PFSK-1 (cell line): ENCODE measurements at regions not wholly inside any gene's neighbourhood (a gene's known extent, or its start where the extent isn't known, plus 50 kb on each side); places are given as distances from the start of the nearest gene placed in this dataset.

ENCODE experiments used
- FOXP2 ChIP-seq: optimal IDR thresholded peaks from 2 replicates; pipeline ENCODE3; 2011; ENCODE audit warnings: borderline replicate concordance, control low read depth, inconsistent platforms; ENCODE audit not compliant: insufficient read depth; ENCODE audit errors: extremely low read length, extremely low read depth
- POLR2AphosphoS5 ChIP-seq: IDR thresholded peaks from 2 replicates; pipeline ENCODE4 v1.6.1; 2012; ENCODE audit warnings: low read depth, mild to moderate bottlenecking, control low read depth, low read length, moderate library complexity
- REST ChIP-seq, 2 experiments: IDR thresholded peaks; 2 replicates each; pipeline versions ENCODE4 v1.6.1 to v1.8.0; 2011 to 2012; ENCODE audit warnings: low read depth in 2 of 2, low read length in 2 of 2, control low read depth in 1 of 2, inconsistent platforms in 1 of 2, mild to moderate bottlenecking in 1 of 2, moderate library complexity in 1 of 2; ENCODE audit not compliant: insufficient read depth in 1 of 2
- SIN3A ChIP-seq: IDR thresholded peaks from 2 replicates; pipeline ENCODE4 v1.6.1; 2012; ENCODE audit warnings: mild to moderate bottlenecking, low read length, moderate library complexity, borderline replicate concordance; ENCODE audit not compliant: insufficient read depth
- TAF1 ChIP-seq: IDR thresholded peaks from 2 replicates; pipeline ENCODE4 v1.6.1; 2012; ENCODE audit warnings: low read length, control low read depth, borderline replicate concordance; ENCODE audit not compliant: insufficient read depth

- TF ChIP-seq POLR2AphosphoS5 = no peak
These were observed 61.0 kb upstream of the LARP1 start for GRCh38 chr5:154694159-154694558.

- TF ChIP-seq TAF1 (no peak), SIN3A (no peak), FOXP2 (no peak), REST (IDR thresholded peaks at IDR 0.05; ENCODE audit: insufficient read depth in 1 of 2, low read depth in 2 of 2, low read length in 2 of 2) (no peak), POLR2AphosphoS5 (no peak)
These were observed 64.7 kb upstream of the LARP1 start for GRCh38 chr5:154690488-154690887.

- no peak for TF ChIP-seq SIN3A
- no peak for TF ChIP-seq FOXP2
- TF ChIP-seq TAF1 = no peak
- TF ChIP-seq POLR2AphosphoS5 = no peak
- TF ChIP-seq REST (IDR thresholded peaks at IDR 0.05; ENCODE audit: insufficient read depth in 1 of 2, low read depth in 2 of 2, low read length in 2 of 2) = no peak
These were observed 68.7 kb upstream of the LARP1 start for GRCh38 chr5:154686490-154686889.

- TF ChIP-seq POLR2AphosphoS5 (no peak), SIN3A (no peak), TAF1 (no peak), REST (IDR thresholded peaks at IDR 0.05; ENCODE audit: insufficient read depth in 1 of 2, low read depth in 2 of 2, low read length in 2 of 2) (no peak), FOXP2 (no peak)
These were observed 71.9 kb upstream of the LARP1 start for GRCh38 chr5:154683101-154683880.

GRCh38 chr5:154679501-154679900 is 75.7 kb upstream of the LARP1 start:
- TF ChIP-seq SIN3A = no peak
- TF ChIP-seq FOXP2 = no peak
- no peak for TF ChIP-seq REST (IDR thresholded peaks at IDR 0.05; ENCODE audit: insufficient read depth in 1 of 2, low read depth in 2 of 2, low read length in 2 of 2)
- no peak for TF ChIP-seq POLR2AphosphoS5
- no peak for TF ChIP-seq TAF1
